ENCODE measurements at regions not wholly inside any gene's neighbourhood (a gene's known extent, or its start where the extent isn't known, plus 50 kb on each side); places are given as distances from the start of the nearest gene placed in this dataset.
"Not testable (repeated sequence)": the region's sequence is repeated elsewhere in the genome, so short reads cannot be mapped to it uniquely, and the experiment has no call there.

- peak; percentile 92 for DNase-seq
Observed at GRCh38 chrX:77003956-77004355, 443.2 kb upstream of the FGF16 start.

GRCh38 chrX:77009691-77010090 lies 437.5 kb upstream of the FGF16 start:
- no peak for DNase-seq

GRCh38 chrX:77014377-77015372 lies 432.5 kb upstream of the FGF16 start:
- DNase-seq: peak; percentile 59

- DNase-seq: no peak
Observed at GRCh38 chrX:77017093-77017492, 430.1 kb upstream of the FGF16 start.

GRCh38 chrX:77046180-77046810 lies 400.9 kb upstream of the FGF16 start:
- DNase-seq: not testable (repeated sequence)

- DNase-seq: no peak
Observed at GRCh38 chrX:77060572-77060971, 386.6 kb upstream of the FGF16 start.

GRCh38 chrX:77061022-77061421 lies 386.2 kb upstream of the FGF16 start:
- DNase-seq: no peak

GRCh38 chrX:77061545-77061944 lies 385.6 kb upstream of the FGF16 start:
- no peak for DNase-seq

- DNase-seq: no peak
Observed at GRCh38 chrX:77065896-77066295, 381.3 kb upstream of the FGF16 start.

- DNase-seq: peak; percentile 78
Observed at GRCh38 chrX:77070202-77070918, 376.8 kb upstream of the FGF16 start.

GRCh38 chrX:77076896-77077295 lies 370.3 kb upstream of the FGF16 start:
- no peak for DNase-seq

- not testable (repeated sequence) for DNase-seq
Observed at GRCh38 chrX:77081237-77081636, 366.0 kb upstream of the FGF16 start.

- no peak for DNase-seq
Observed at GRCh38 chrX:77085372-77085771, 361.8 kb upstream of the FGF16 start.

GRCh38 chrX:77087529-77088169 lies 359.5 kb upstream of the FGF16 start:
- DNase-seq: no peak

GRCh38 chrX:77088233-77088632 lies 359.0 kb upstream of the FGF16 start:
- DNase-seq: no peak

GRCh38 chrX:77114501-77114900 lies 332.7 kb upstream of the FGF16 start:
- peak; percentile 1 for DNase-seq

GRCh38 chrX:77118686-77119085 lies 328.5 kb upstream of the FGF16 start:
- DNase-seq: no peak

GRCh38 chrX:77119706-77120105 lies 327.5 kb upstream of the FGF16 start:
- no peak for DNase-seq

- not testable (repeated sequence) for DNase-seq
Observed at GRCh38 chrX:77123917-77124316, 323.3 kb upstream of the FGF16 start.

- DNase-seq: not testable (repeated sequence)
Observed at GRCh38 chrX:77127571-77127970, 319.6 kb upstream of the FGF16 start.

- DNase-seq: no peak
Observed at GRCh38 chrX:77143907-77144306, 303.3 kb upstream of the FGF16 start.

- peak; percentile 18 for DNase-seq
Observed at GRCh38 chrX:77160301-77160700, 286.9 kb upstream of the FGF16 start.

- no peak for DNase-seq
Observed at GRCh38 chrX:77162777-77163176, 284.4 kb upstream of the FGF16 start.

Measured in OCI-M1 (cell line).